ENCODE measurements at regions not wholly inside any gene's neighbourhood (a gene's known extent, or its start where the extent isn't known, plus 50 kb on each side); places are given as distances from the start of the nearest gene placed in this dataset.

- no peak for TF ChIP-seq RNF2 (IDR thresholded peaks at IDR 0.05)
These were observed 159.7 kb upstream of the FREM2 start (continued) for GRCh38 chr13:38527140-38527539.

GRCh38 chr13:38528986-38529385, 157.9 kb upstream of the FREM2 start:
- H3K4me2 ChIP-seq (ENCODE audit: insufficient read depth, low read length) = no peak overlapping the region
- no peak overlapping the region for H3K4me3 ChIP-seq
- H3K36me3 ChIP-seq (ENCODE audit: control insufficient read depth, insufficient read depth, low read length) = no peaks in the 10 kb centered on the region
- no TSS peak for BruUV-seq (replicated peaks)
- H4K20me1 ChIP-seq (replicated peaks; ENCODE audit: control insufficient read depth, insufficient read depth, low read length) = no peaks in the 10 kb centered on the region
- no peak for DNase-seq (ENCODE audit: extremely low read depth in 1 of 4, low spot score in 3 of 4)
- no peak for TF ChIP-seq ZNF146 (CRISPR knock-in tag; IDR thresholded peaks at IDR 0.05; ENCODE audit: unreplicated experiment)
- TF ChIP-seq ZKSCAN1 (IDR thresholded peaks at IDR 0.05; ENCODE audit: low read depth, low read length) = no peak
- no peak for TF ChIP-seq ASH1L (IDR thresholded peaks at IDR 0.05; ENCODE audit: borderline replicate concordance, low read depth, partially characterized antibody)
- TF ChIP-seq HNRNPH1 (optimal IDR thresholded peaks at IDR 0.05; ENCODE audit: low read depth, low read length) = no peak
- H3K27me3 ChIP-seq (ENCODE audit: control insufficient read depth in 2 of 2, insufficient read depth in 2 of 2, low read length in 2 of 2) = no peaks in the 10 kb centered on the region
- H3K79me2 ChIP-seq (ENCODE audit: control insufficient read depth, insufficient read depth, low read length) = no peaks in the 10 kb centered on the region
- in situ Hi-C loops (cut with MboI) (no loop called here), intact Hi-C loops (cut with micrococcal nuclease) (no loop called here)
- H3K9me1 ChIP-seq (ENCODE audit: control insufficient read depth, insufficient read depth, low read length) = no peaks in the 10 kb centered on the region
- H3K27ac ChIP-seq (ENCODE audit: extremely low read depth, low read depth, low read length) = no peak overlapping the region
- H3K9me3 ChIP-seq (replicated peaks; ENCODE audit: control insufficient read depth, insufficient read depth, low read depth, low read length) = no peaks in the 10 kb centered on the region
- 0% methylated on average over 2 of the region's 2 CpGs for WGBS (ENCODE audit: insufficient coverage, low coverage, missing lambda C conversion rate)
- no peaks in the 10 kb centered on the region for H3K4me1 ChIP-seq (replicated peaks in 1 of 2; ENCODE audit: control insufficient read depth in 2 of 2, insufficient read depth in 2 of 2, low read length in 2 of 2)
- CTCF ChIA-PET (ENCODE audit: low intra/inter-chr PET ratio) = no interaction called here
- POLR2A ChIA-PET = no interaction called here
- no peak for FAIRE-seq
- no peak for ATAC-seq
- no peak overlapping the region for H3K9ac ChIP-seq (ENCODE audit: insufficient read depth in 1 of 2, low read depth in 2 of 2, low read length in 2 of 2)
- no peak overlapping the region for H2AFZ ChIP-seq (ENCODE audit: low read depth, low read length)

GRCh38 chr13:38530492-38530891, 156.4 kb upstream of the FREM2 start:
- in situ Hi-C loops (cut with MboI) = no loop called here
- no peak for FAIRE-seq

More at GRCh38 chr13:38530492-38530891, 156.4 kb upstream of the FREM2 start:
- 0% methylated on average over 3 of the region's 3 CpGs for WGBS (ENCODE audit: insufficient coverage, low coverage, missing lambda C conversion rate)
- Histone ChIP-seq H3K4me1 (replicated peaks in 1 of 2; ENCODE audit: control insufficient read depth in 2 of 2, insufficient read depth in 2 of 2, low read length in 2 of 2) (no peaks in the 10 kb centered on the region), H3K4me2 (ENCODE audit: insufficient read depth, low read length) (no peak overlapping the region), H3K9me3 (replicated peaks; ENCODE audit: control insufficient read depth, insufficient read depth, low read depth, low read length) (no peaks in the 10 kb centered on the region), H3K79me2 (ENCODE audit: control insufficient read depth, insufficient read depth, low read length) (no peaks in the 10 kb centered on the region), H3K27me3 (ENCODE audit: control insufficient read depth in 2 of 2, insufficient read depth in 2 of 2, low read length in 2 of 2) (no peaks in the 10 kb centered on the region), H3K4me3 (no peak overlapping the region), H3K36me3 (ENCODE audit: control insufficient read depth, insufficient read depth, low read length) (no peaks in the 10 kb centered on the region), H2AFZ (ENCODE audit: low read depth, low read length) (no peak overlapping the region), H3K27ac (ENCODE audit: extremely low read depth, low read depth, low read length) (no peak overlapping the region), H3K9ac (ENCODE audit: insufficient read depth in 1 of 2, low read depth in 2 of 2, low read length in 2 of 2) (no peak overlapping the region), H4K20me1 (replicated peaks; ENCODE audit: control insufficient read depth, insufficient read depth, low read length) (no peaks in the 10 kb centered on the region), H3K9me1 (ENCODE audit: control insufficient read depth, insufficient read depth, low read length) (no peaks in the 10 kb centered on the region)
- peak in 1 of 3 experiments; percentile 16; a peak in 1 of 6 replicates for TF ChIP-seq CTCF (IDR thresholded peaks at IDR 0.05 in 2 of 3, conservative IDR thresholded peaks at IDR 0.05 in 1 of 3; ENCODE audit: insufficient read depth in 2 of 3, low read depth in 1 of 3, low read length in 3 of 3)
- peak; percentile 24 to 44; a peak in 3 of 4 replicates for TF ChIP-seq RAD21 (CRISPR knock-in tag; conservative IDR thresholded peaks at IDR 0.05 in 1 of 2, IDR thresholded peaks at IDR 0.05 in 1 of 2)
- TF ChIP-seq HOMEZ (CRISPR knock-in tag; IDR thresholded peaks at IDR 0.05) = no peak
- no peak for TF ChIP-seq EGR1 (conservative IDR thresholded peaks at IDR 0.05)
- ChIA-PET CTCF (ENCODE audit: low intra/inter-chr PET ratio) (no interaction called here), POLR2A (no interaction called here)
- BruUV-seq (replicated peaks) = no TSS peak
- intact Hi-C loops (cut with micrococcal nuclease) = no loop called here
- ATAC-seq (no peak), DNase-seq (ENCODE audit: extremely low read depth in 1 of 4, low spot score in 3 of 4) (peak in 1 of 4 experiments; percentile 4)
